Lower leg skin (tissue), 3 donors: ENCODE measurements at regions not wholly inside any gene's neighbourhood (a gene's known extent, or its start where the extent isn't known, plus 50 kb on each side); places are given as distances from the start of the nearest gene placed in this dataset.

Experiments
- CTCF ChIP-seq, 3 donors: fragments of 450-650 bp; IDR thresholded peaks; one replicate each; pipeline ENCODE4 v1.5.1; 2016; ENCODE audit warnings: antibody characterized with exemption in 3 of 3, mild to moderate bottlenecking in 3 of 3, moderate library complexity in 2 of 3
- POLR2A ChIP-seq, 2 donors: fragments of 450-650 bp; IDR thresholded peaks; one replicate each; pipeline ENCODE4 v1.6.1; 2016 to 2017; ENCODE audit warnings: antibody characterized with exemption in 2 of 2, mild to moderate bottlenecking in 1 of 2, moderate library complexity in 1 of 2

GRCh38 chr12:118544569-118544968, 168.2 kb downstream of the SUDS3 start:
- TF ChIP-seq CTCF (IDR thresholded peaks at IDR 0.05) (no peak), POLR2A (IDR thresholded peaks at IDR 0.05) (no peak)
